ENCODE measurements at regions not wholly inside any gene's neighbourhood (a gene's known extent, or its start where the extent isn't known, plus 50 kb on each side); places are given as distances from the start of the nearest gene placed in this dataset.

DNA sequence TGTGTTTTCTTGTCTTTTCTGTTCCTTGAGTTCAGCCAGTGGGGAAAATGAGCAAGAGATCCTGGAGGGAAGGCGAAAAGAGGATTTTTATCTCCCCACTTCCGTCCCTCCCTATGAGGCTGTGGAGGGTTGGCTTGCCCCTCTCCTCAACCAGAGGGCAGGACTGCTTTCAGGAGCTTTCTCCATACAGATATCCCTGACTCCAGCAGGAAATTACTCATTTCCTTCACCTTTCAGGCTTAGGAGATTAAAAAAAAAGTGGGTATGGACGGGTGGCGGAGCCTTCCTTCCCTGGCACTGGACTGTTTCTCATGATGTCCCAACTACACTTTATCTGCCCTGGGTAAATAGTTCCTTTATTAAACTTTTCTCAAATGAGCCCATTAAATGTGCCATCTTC is 241.2 kb downstream of the FRK start:
- no peak for TF ChIP-seq POLR2A (IDR thresholded peaks at IDR 0.05; ENCODE audit: low read length)
- TF ChIP-seq GATA1 (IDR thresholded peaks at IDR 0.05; ENCODE audit: low read depth, low read length), result no peak
